ENCODE measurements at regions not wholly inside any gene's neighbourhood (a gene's known extent, or its start where the extent isn't known, plus 50 kb on each side); places are given as distances from the start of the nearest gene placed in this dataset.
"Not testable (repeated sequence)": the region's sequence is repeated elsewhere in the genome, so short reads cannot be mapped to it uniquely, and the experiment has no call there.

GRCh38 chr1:181906631-181907030, 154.9 kb downstream of the ZNF648 start:
- H3K9ac ChIP-seq (ENCODE audit: low read depth, low read length): no peak overlapping the region
- H3K27ac ChIP-seq (ENCODE audit: low read length): no peak overlapping the region
- no peaks in the 10 kb centered on the region for H3K36me3 ChIP-seq (ENCODE audit: insufficient read depth, low read depth, low read length)
- no peaks in the 10 kb centered on the region for H3K9me3 ChIP-seq (ENCODE audit: insufficient read depth, low read depth, low read length)
- no peak overlapping the region for H3K4me3 ChIP-seq (ENCODE audit: low read length)
- H3K27me3 ChIP-seq (ENCODE audit: insufficient read depth, low read length): no peaks in the 10 kb centered on the region
- no peaks in the 10 kb centered on the region for H3K4me1 ChIP-seq (ENCODE audit: insufficient read depth, low read length)

- Histone ChIP-seq H3K9me3 (ENCODE audit: insufficient read depth, low read depth, low read length) (no peaks in the 10 kb centered on the region), H3K4me3 (ENCODE audit: low read length) (no peak overlapping the region), H3K36me3 (ENCODE audit: insufficient read depth, low read depth, low read length) (no peaks in the 10 kb centered on the region), H3K27me3 (ENCODE audit: insufficient read depth, low read length) (no peaks in the 10 kb centered on the region), H3K9ac (ENCODE audit: low read depth, low read length) (no peak overlapping the region), H3K27ac (ENCODE audit: low read length) (no peak overlapping the region), H3K4me1 (ENCODE audit: insufficient read depth, low read length) (no peaks in the 10 kb centered on the region)
Measured at GRCh38 chr1:181905944-181906597, 155.4 kb downstream of the ZNF648 start.

GRCh38 chr1:181898773-181899172, 162.7 kb downstream of the ZNF648 start:
- H3K27me3 ChIP-seq (ENCODE audit: insufficient read depth, low read length): no peaks in the 10 kb centered on the region
- no peaks in the 10 kb centered on the region for H3K4me1 ChIP-seq (ENCODE audit: insufficient read depth, low read length)
- H3K9ac ChIP-seq (ENCODE audit: low read depth, low read length): no peak overlapping the region
- H3K27ac ChIP-seq (ENCODE audit: low read length): no peak overlapping the region
- no peaks in the 10 kb centered on the region for H3K9me3 ChIP-seq (ENCODE audit: insufficient read depth, low read depth, low read length)
- no peaks in the 10 kb centered on the region for H3K36me3 ChIP-seq (ENCODE audit: insufficient read depth, low read depth, low read length)
- H3K4me3 ChIP-seq (ENCODE audit: low read length): no peak overlapping the region

GRCh38 chr1:181896824-181897223, 164.7 kb downstream of the ZNF648 start:
- Histone ChIP-seq H3K9me3 (ENCODE audit: insufficient read depth, low read depth, low read length) (no peaks in the 10 kb centered on the region), H3K4me3 (ENCODE audit: low read length) (no peak overlapping the region), H3K4me1 (ENCODE audit: insufficient read depth, low read length) (no peaks in the 10 kb centered on the region), H3K9ac (ENCODE audit: low read depth, low read length) (no peak overlapping the region), H3K27me3 (ENCODE audit: insufficient read depth, low read length) (no peaks in the 10 kb centered on the region), H3K36me3 (ENCODE audit: insufficient read depth, low read depth, low read length) (no peaks in the 10 kb centered on the region), H3K27ac (ENCODE audit: low read length) (no peak overlapping the region)

GRCh38 chr1:181894439-181894859, 167.1 kb downstream of the ZNF648 start:
- H3K27me3 ChIP-seq (ENCODE audit: insufficient read depth, low read length): no peaks in the 10 kb centered on the region
- no peak overlapping the region for H3K27ac ChIP-seq (ENCODE audit: low read length)
- H3K9me3 ChIP-seq (ENCODE audit: insufficient read depth, low read depth, low read length): no peaks in the 10 kb centered on the region
- no peaks in the 10 kb centered on the region for H3K36me3 ChIP-seq (ENCODE audit: insufficient read depth, low read depth, low read length)
- H3K9ac ChIP-seq (ENCODE audit: low read depth, low read length): no peak overlapping the region
- H3K4me3 ChIP-seq (ENCODE audit: low read length): no peak overlapping the region
- no peaks in the 10 kb centered on the region for H3K4me1 ChIP-seq (ENCODE audit: insufficient read depth, low read length)

GRCh38 chr1:181893937-181894336, 167.6 kb downstream of the ZNF648 start:
- Histone ChIP-seq H3K4me3 (ENCODE audit: low read length) (no peak overlapping the region), H3K9me3 (ENCODE audit: insufficient read depth, low read depth, low read length) (no peaks in the 10 kb centered on the region), H3K9ac (ENCODE audit: low read depth, low read length) (no peak overlapping the region), H3K36me3 (ENCODE audit: insufficient read depth, low read depth, low read length) (no peaks in the 10 kb centered on the region), H3K4me1 (ENCODE audit: insufficient read depth, low read length) (no peaks in the 10 kb centered on the region), H3K27ac (ENCODE audit: low read length) (no peak overlapping the region), H3K27me3 (ENCODE audit: insufficient read depth, low read length) (no peaks in the 10 kb centered on the region)

- not testable (repeated sequence) for H3K9ac ChIP-seq (ENCODE audit: low read depth, low read length); H3K4me1 ChIP-seq (ENCODE audit: insufficient read depth, low read length); H3K27ac ChIP-seq (ENCODE audit: low read length); H3K27me3 ChIP-seq (ENCODE audit: insufficient read depth, low read length); H3K9me3 ChIP-seq (ENCODE audit: insufficient read depth, low read depth, low read length); H3K4me3 ChIP-seq (ENCODE audit: low read length); H3K36me3 ChIP-seq (ENCODE audit: insufficient read depth, low read depth, low read length)
Measured at GRCh38 chr1:181893150-181893549, 168.4 kb downstream of the ZNF648 start.

- H3K27ac ChIP-seq (ENCODE audit: low read length): no peak overlapping the region
- H3K36me3 ChIP-seq (ENCODE audit: insufficient read depth, low read depth, low read length): no peaks in the 10 kb centered on the region
- no peak overlapping the region for H3K9ac ChIP-seq (ENCODE audit: low read depth, low read length)
Measured at GRCh38 chr1:181872562-181872961, 188.9 kb downstream of the ZNF648 start.

GRCh38 chr1:181863736-181864135, 197.8 kb downstream of the ZNF648 start:
- H3K9me3 ChIP-seq (ENCODE audit: insufficient read depth, low read depth, low read length): peaks cover 8% of the 10 kb centered on the region

More at GRCh38 chr1:181872562-181872961, 188.9 kb downstream of the ZNF648 start:
- Histone ChIP-seq H3K27me3 (ENCODE audit: insufficient read depth, low read length) (no peaks in the 10 kb centered on the region), H3K4me1 (ENCODE audit: insufficient read depth, low read length) (no peaks in the 10 kb centered on the region), H3K9me3 (ENCODE audit: insufficient read depth, low read depth, low read length) (peaks cover 11% of the 10 kb centered on the region), H3K4me3 (ENCODE audit: low read length) (no peak overlapping the region)

GRCh38 chr1:181863006-181863405, 198.5 kb downstream of the ZNF648 start:
- no peaks in the 10 kb centered on the region for H3K4me1 ChIP-seq (ENCODE audit: insufficient read depth, low read length)
- peaks cover 8% of the 10 kb centered on the region for H3K9me3 ChIP-seq (ENCODE audit: insufficient read depth, low read depth, low read length)
- H3K27ac ChIP-seq (ENCODE audit: low read length): no peak overlapping the region
- H3K4me3 ChIP-seq (ENCODE audit: low read length): no peak overlapping the region
- no peak overlapping the region for H3K9ac ChIP-seq (ENCODE audit: low read depth, low read length)
- H3K36me3 ChIP-seq (ENCODE audit: insufficient read depth, low read depth, low read length): no peaks in the 10 kb centered on the region
- no peaks in the 10 kb centered on the region for H3K27me3 ChIP-seq (ENCODE audit: insufficient read depth, low read length)

More at GRCh38 chr1:181863736-181864135, 197.8 kb downstream of the ZNF648 start:
- no peak overlapping the region for H3K4me3 ChIP-seq (ENCODE audit: low read length)
- H3K4me1 ChIP-seq (ENCODE audit: insufficient read depth, low read length): no peaks in the 10 kb centered on the region
- no peaks in the 10 kb centered on the region for H3K27me3 ChIP-seq (ENCODE audit: insufficient read depth, low read length)
- no peak overlapping the region for H3K27ac ChIP-seq (ENCODE audit: low read length)
- no peak overlapping the region for H3K9ac ChIP-seq (ENCODE audit: low read depth, low read length)
- no peaks in the 10 kb centered on the region for H3K36me3 ChIP-seq (ENCODE audit: insufficient read depth, low read depth, low read length)

- no peaks in the 10 kb centered on the region for H3K4me1 ChIP-seq (ENCODE audit: insufficient read depth, low read length)
- no peaks in the 10 kb centered on the region for H3K27me3 ChIP-seq (ENCODE audit: insufficient read depth, low read length)
- no peaks in the 10 kb centered on the region for H3K36me3 ChIP-seq (ENCODE audit: insufficient read depth, low read depth, low read length)
Measured at GRCh38 chr1:181858135-181858534, 203.4 kb downstream of the ZNF648 start.

More at GRCh38 chr1:181858135-181858534, 203.4 kb downstream of the ZNF648 start:
- Histone ChIP-seq H3K9me3 (ENCODE audit: insufficient read depth, low read depth, low read length) (peaks cover 8% of the 10 kb centered on the region), H3K9ac (ENCODE audit: low read depth, low read length) (no peak overlapping the region), H3K4me3 (ENCODE audit: low read length) (no peak overlapping the region), H3K27ac (ENCODE audit: low read length) (no peak overlapping the region)

All from iPS-20b (cell line).